ENCODE measurements at regions not wholly inside any gene's neighbourhood (a gene's known extent, or its start where the extent isn't known, plus 50 kb on each side); places are given as distances from the start of the nearest gene placed in this dataset.

GRCh38 chr4:110962616-110963015 lies 339.7 kb upstream of the PITX2 start:
- H3K27ac ChIP-seq: no peak overlapping the region
- no peak for TF ChIP-seq CTCF (IDR thresholded peaks at IDR 0.05; ENCODE audit: low read depth, low read length)
- peaks cover 36% of the 10 kb centered on the region for H3K27me3 ChIP-seq (ENCODE audit: insufficient read depth, low read depth, severe bottlenecking)
- DNase-seq: no peak
- H3K4me3 ChIP-seq (ENCODE audit: low read depth, low read length): no peak overlapping the region
- H3K36me3 ChIP-seq: no peaks in the 10 kb centered on the region
- H3K9me3 ChIP-seq (ENCODE audit: severe bottlenecking): no peaks in the 10 kb centered on the region

GRCh38 chr4:110963662-110964280 lies 340.9 kb upstream of the PITX2 start:
- Histone ChIP-seq H3K27me3 (ENCODE audit: insufficient read depth, low read depth, severe bottlenecking) (peaks cover 42% of the 10 kb centered on the region), H3K36me3 (no peaks in the 10 kb centered on the region), H3K4me3 (ENCODE audit: low read depth, low read length) (no peak overlapping the region), H3K9me3 (ENCODE audit: severe bottlenecking) (no peaks in the 10 kb centered on the region), H3K27ac (no peak overlapping the region)
- TF ChIP-seq CTCF (IDR thresholded peaks at IDR 0.05; ENCODE audit: low read depth, low read length): no peak
- no peak for DNase-seq

GRCh38 chr4:110967936-110968335 lies 345.1 kb upstream of the PITX2 start:
- DNase-seq: no peak
- TF ChIP-seq CTCF (IDR thresholded peaks at IDR 0.05; ENCODE audit: low read depth, low read length): no peak

GRCh38 chr4:110970642-110971041 lies 347.8 kb upstream of the PITX2 start:
- Histone ChIP-seq H3K9me3 (ENCODE audit: severe bottlenecking) (no peaks in the 10 kb centered on the region), H3K27ac (no peak overlapping the region), H3K4me3 (ENCODE audit: low read depth, low read length) (no peak overlapping the region), H3K36me3 (no peaks in the 10 kb centered on the region), H3K27me3 (ENCODE audit: insufficient read depth, low read depth, severe bottlenecking) (peaks cover 47% of the 10 kb centered on the region)
- peak; percentile 76 for DNase-seq
- peak; percentile 80 for TF ChIP-seq CTCF (IDR thresholded peaks at IDR 0.05; ENCODE audit: low read depth, low read length)

More at GRCh38 chr4:110967936-110968335, 345.1 kb upstream of the PITX2 start:
- H3K36me3 ChIP-seq: no peaks in the 10 kb centered on the region
- peaks cover 43% of the 10 kb centered on the region for H3K27me3 ChIP-seq (ENCODE audit: insufficient read depth, low read depth, severe bottlenecking)
- H3K4me3 ChIP-seq (ENCODE audit: low read depth, low read length): no peak overlapping the region
- no peaks in the 10 kb centered on the region for H3K9me3 ChIP-seq (ENCODE audit: severe bottlenecking)
- H3K27ac ChIP-seq: no peak overlapping the region

- Histone ChIP-seq H3K27me3 (ENCODE audit: insufficient read depth, low read depth, severe bottlenecking) (peaks cover 38% of the 10 kb centered on the region), H3K27ac (no peak overlapping the region), H3K9me3 (ENCODE audit: severe bottlenecking) (no peaks in the 10 kb centered on the region), H3K36me3 (no peaks in the 10 kb centered on the region), H3K4me3 (ENCODE audit: low read depth, low read length) (no peak overlapping the region)
- no peak for DNase-seq
- no peak for TF ChIP-seq CTCF (IDR thresholded peaks at IDR 0.05; ENCODE audit: low read depth, low read length)
These were observed 352.5 kb upstream of the PITX2 start for GRCh38 chr4:110975338-110975737.

- Histone ChIP-seq H3K27me3 (ENCODE audit: insufficient read depth, low read depth, severe bottlenecking) (peaks cover 42% of the 10 kb centered on the region), H3K27ac (no peak overlapping the region), H3K36me3 (no peaks in the 10 kb centered on the region), H3K4me3 (ENCODE audit: low read depth, low read length) (no peak overlapping the region), H3K9me3 (ENCODE audit: severe bottlenecking) (no peaks in the 10 kb centered on the region)
- no peak for DNase-seq
- no peak for TF ChIP-seq CTCF (IDR thresholded peaks at IDR 0.05; ENCODE audit: low read depth, low read length)
These were observed 354.7 kb upstream of the PITX2 start for GRCh38 chr4:110977554-110977953.

Data from WERI-Rb-1 (cell line).